Epithelial cell of proximal tubule (primary cell): ENCODE measurements at regions not wholly inside any gene's neighbourhood (a gene's known extent, or its start where the extent isn't known, plus 50 kb on each side); places are given as distances from the start of the nearest gene placed in this dataset.

Experiments used
- DNase-seq: peaks from one replicate; pipeline ENCODE4 v3.0.0-alpha.2; 2011; ENCODE audit warnings: low read depth
- H3K4me3 ChIP-seq: 2 replicates; pipeline ENCODE4 v1.5.1; 2011; ENCODE audit warnings: low read depth, mild to moderate bottlenecking, low read length
- CTCF ChIP-seq: conservative IDR thresholded peaks from 2 replicates; pipeline ENCODE4 v1.5.1; 2012; ENCODE audit warnings: low read depth, mild to moderate bottlenecking, low read length

GRCh38 chr5:166338801-166339200 lies 1952.6 kb upstream of the WWC1 start:
- no peak for TF ChIP-seq CTCF
- no peak overlapping the region for H3K4me3 ChIP-seq
- no peak for DNase-seq

GRCh38 chr5:166340039-166340438 lies 1951.4 kb upstream of the WWC1 start:
- no peak overlapping the region for H3K4me3 ChIP-seq
- no peak for DNase-seq
- TF ChIP-seq CTCF = no peak

GRCh38 chr5:166341740-166342337 lies 1949.6 kb upstream of the WWC1 start:
- no peak for DNase-seq
- no peak for TF ChIP-seq CTCF
- no peak overlapping the region for H3K4me3 ChIP-seq

GRCh38 chr5:166342402-166342801 lies 1949.0 kb upstream of the WWC1 start:
- TF ChIP-seq CTCF = no peak
- DNase-seq = no peak
- H3K4me3 ChIP-seq = no peak overlapping the region

GRCh38 chr5:166346726-166347374 lies 1944.6 kb upstream of the WWC1 start:
- no peak for TF ChIP-seq CTCF
- no peak overlapping the region for H3K4me3 ChIP-seq
- no peak for DNase-seq

- no peak for TF ChIP-seq CTCF
Measured at GRCh38 chr5:166349046-166349445, 1942.4 kb upstream of the WWC1 start.

GRCh38 chr5:166353580-166353979 lies 1937.9 kb upstream of the WWC1 start:
- DNase-seq = no peak
- H3K4me3 ChIP-seq = no peak overlapping the region
- no peak for TF ChIP-seq CTCF

More at GRCh38 chr5:166349046-166349445, 1942.4 kb upstream of the WWC1 start:
- H3K4me3 ChIP-seq = no peak overlapping the region
- DNase-seq = no peak
